ENCODE measurements at regions not wholly inside any gene's neighbourhood (a gene's known extent, or its start where the extent isn't known, plus 50 kb on each side); places are given as distances from the start of the nearest gene placed in this dataset.

- no peak for DNase-seq (ENCODE audit: low spot score)
- POLR2A ChIA-PET (ENCODE audit: low non-redundant PET), result no interaction called here
- CTCF ChIA-PET, result interaction anchor here (0.6 to 0.7 kb wide), 2 partner anchors 58 to 706 kb away, joined by 3 read pairs; no protein-coding TSS in a partner anchor
- TF ChIP-seq, protein P1, sequence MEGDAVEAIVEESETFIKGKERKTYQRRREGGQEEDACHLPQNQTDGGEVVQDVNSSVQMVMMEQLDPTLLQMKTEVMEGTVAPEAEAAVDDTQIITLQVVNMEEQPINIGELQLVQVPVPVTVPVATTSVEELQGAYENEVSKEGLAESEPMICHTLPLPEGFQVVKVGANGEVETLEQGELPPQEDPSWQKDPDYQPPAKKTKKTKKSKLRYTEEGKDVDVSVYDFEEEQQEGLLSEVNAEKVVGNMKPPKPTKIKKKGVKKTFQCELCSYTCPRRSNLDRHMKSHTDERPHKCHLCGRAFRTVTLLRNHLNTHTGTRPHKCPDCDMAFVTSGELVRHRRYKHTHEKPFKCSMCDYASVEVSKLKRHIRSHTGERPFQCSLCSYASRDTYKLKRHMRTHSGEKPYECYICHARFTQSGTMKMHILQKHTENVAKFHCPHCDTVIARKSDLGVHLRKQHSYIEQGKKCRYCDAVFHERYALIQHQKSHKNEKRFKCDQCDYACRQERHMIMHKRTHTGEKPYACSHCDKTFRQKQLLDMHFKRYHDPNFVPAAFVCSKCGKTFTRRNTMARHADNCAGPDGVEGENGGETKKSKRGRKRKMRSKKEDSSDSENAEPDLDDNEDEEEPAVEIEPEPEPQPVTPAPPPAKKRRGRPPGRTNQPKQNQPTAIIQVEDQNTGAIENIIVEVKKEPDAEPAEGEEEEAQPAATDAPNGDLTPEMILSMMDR (conservative IDR thresholded peaks at IDR 0.05; ENCODE audit: low read depth), result no peak
- no peak overlapping the region for H3K27ac ChIP-seq
Measured at GRCh38 chr1:91584878-91585277, 84.2 kb downstream of the CDC7 start.

- DNase-seq (ENCODE audit: low spot score), result no peak
- CTCF ChIA-PET, result interaction anchor here (0.6 kb wide), 1 partner anchor 211 kb away, joined by 3 read pairs; no protein-coding TSS in a partner anchor
- H3K27ac ChIP-seq, result no peak overlapping the region
- POLR2A ChIA-PET (ENCODE audit: low non-redundant PET), result no interaction called here
- TF ChIP-seq, protein P1 (conservative IDR thresholded peaks at IDR 0.05; ENCODE audit: low read depth), result no peak
Measured at GRCh38 chr1:91585502-91585901, 84.9 kb downstream of the CDC7 start.

DNA sequence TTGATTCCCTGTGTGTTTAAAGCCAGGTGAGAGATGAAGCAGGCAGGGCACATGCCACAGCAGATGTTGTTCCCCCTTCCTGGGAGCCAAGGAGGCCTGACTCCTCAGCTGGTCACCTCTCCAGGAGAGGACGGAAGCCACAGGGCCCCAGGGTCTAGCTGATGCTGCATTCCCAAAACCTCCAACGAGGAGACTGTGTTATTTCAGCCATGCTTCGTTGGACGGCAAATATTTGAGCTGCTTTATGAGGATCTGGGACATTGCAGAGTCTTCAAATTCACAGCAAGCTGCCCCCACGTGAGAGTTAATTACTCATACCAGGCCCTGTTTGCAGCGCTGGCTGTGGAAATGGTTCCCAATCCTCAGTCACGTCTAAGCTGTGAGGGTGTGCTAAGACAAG lies 85.3 kb downstream of the CDC7 start:
- CTCF ChIA-PET, result interaction anchor here (0.6 kb wide), 1 partner anchor 210 kb away, joined by 3 read pairs; no protein-coding TSS in a partner anchor
- DNase-seq (ENCODE audit: low spot score), result no peak
- H3K27ac ChIP-seq, result no peak overlapping the region
- TF ChIP-seq, protein P1 (conservative IDR thresholded peaks at IDR 0.05; ENCODE audit: low read depth), result no peak
- POLR2A ChIA-PET (ENCODE audit: low non-redundant PET), result no interaction called here

DNA sequence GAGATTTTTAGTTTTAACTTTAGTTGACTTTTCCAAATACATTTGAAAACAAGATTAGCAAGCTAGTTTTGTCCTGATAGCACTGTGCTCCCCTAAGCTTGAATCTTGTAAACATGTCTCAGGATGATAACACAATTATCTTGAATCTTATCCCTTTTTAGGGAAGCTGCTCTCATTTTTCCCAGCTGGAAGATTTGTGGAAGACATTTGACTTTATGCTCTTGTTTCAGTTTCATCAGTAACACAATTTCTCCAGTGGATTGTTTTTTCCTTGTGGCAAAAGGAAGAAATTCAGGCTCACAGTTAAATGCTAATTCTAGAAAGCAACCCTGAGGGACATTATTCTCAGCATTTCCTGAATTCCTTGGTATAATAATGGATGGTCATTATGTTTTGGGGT lies 88.8 kb downstream of the CDC7 start:
- ChIA-PET POLR2A (ENCODE audit: low non-redundant PET) (no interaction called here), CTCF (interaction anchor here (0.6 to 0.7 kb wide), 2 partner anchors 69 to 701 kb away, joined by 4 to 5 read pairs; no protein-coding TSS in a partner anchor)
- TF ChIP-seq, protein P1 (conservative IDR thresholded peaks at IDR 0.05; ENCODE audit: low read depth), result no peak
- no peak overlapping the region for H3K27ac ChIP-seq
- DNase-seq (ENCODE audit: low spot score), result no peak

DNA sequence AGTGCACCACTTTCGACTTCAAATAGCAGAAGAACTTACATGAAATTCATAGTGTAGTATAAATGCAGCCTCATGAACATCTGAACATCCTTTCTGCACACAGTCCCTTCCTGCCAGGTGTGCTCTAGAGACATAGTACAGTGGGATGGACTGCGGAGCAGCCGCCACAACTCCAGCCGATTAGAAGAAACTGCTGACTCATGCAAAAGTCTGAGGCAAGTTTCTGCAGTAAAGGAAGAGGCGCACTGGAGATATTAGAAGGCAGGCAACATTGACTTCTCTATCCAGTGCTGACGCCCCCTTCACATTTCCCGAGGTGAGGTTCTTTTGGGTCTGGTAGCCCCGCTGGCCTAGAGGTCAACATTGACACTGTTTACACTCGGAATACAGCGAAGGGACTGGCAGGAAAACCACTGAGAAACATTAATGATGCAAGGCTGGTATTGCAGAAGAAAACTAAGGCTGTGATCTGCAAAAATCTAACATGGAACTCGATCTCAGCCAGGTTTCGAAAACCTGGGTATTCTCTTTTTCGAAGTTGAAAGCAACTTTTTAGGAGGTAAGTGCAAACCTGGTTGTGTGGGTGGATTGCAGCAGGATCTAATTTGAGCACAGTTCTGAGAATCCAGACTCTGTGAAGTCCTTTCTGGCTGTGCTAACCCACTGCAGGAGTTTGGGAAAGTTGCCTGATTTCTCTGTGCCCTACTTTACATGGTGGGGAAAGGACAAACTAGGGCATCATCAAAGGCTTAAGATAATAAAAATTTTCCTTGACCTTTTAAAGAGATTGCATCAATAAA lies 90.7 kb downstream of the CDC7 start:
- ChIA-PET POLR2A (ENCODE audit: low non-redundant PET) (no interaction called here), CTCF (interaction anchor here (0.9 kb wide), 1 partner anchor 13 kb away, joined by 3 read pairs; no protein-coding TSS in a partner anchor)
- TF ChIP-seq, protein P1 (conservative IDR thresholded peaks at IDR 0.05; ENCODE audit: low read depth), result no peak
- DNase-seq (ENCODE audit: low spot score), result no peak
- H3K27ac ChIP-seq, result no peak overlapping the region

DNA sequence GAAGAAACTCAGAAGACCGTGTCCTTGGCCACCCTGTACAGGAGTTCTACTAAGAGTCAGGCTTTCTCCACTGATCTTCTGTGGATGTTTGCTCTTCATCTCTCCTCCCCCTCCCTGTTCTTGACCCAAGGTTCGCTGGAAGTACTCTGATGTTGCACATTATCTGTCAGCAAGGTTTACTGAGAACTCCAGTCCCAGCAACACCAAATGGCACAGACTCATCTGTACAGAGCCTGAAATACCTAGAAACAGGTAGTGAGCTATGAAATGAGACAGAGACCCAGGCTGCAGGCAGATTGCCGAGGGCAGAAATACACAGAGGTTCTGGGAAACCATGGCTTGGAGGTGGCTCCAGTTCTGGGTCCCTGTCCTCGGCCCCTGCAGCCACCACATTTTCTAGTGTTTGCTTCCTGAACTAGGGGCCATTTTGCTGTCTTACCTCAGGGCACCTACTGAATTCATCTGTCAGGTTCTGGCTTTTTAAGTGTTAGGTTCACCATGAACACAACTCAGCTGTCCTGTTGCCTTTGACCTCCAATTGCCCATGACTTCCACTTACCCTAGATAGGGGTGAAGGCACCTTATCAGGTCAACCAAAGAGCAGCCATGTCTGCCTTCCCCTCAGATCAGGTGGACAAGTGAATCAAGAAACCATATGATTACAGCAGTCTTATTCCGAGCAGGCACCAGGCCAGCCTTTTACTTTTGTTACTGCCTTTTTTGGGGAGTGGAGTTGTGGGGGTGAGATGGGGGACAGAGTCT lies 92.2 kb downstream of the CDC7 start:
- CTCF ChIA-PET, result no interaction called here
- TF ChIP-seq, protein P1 (conservative IDR thresholded peaks at IDR 0.05; ENCODE audit: low read depth), result no peak
- H3K27ac ChIP-seq, result no peak overlapping the region
- no peak for DNase-seq (ENCODE audit: low spot score)
- POLR2A ChIA-PET (ENCODE audit: low non-redundant PET), result no interaction called here
